SH-SY5Y (cell line): ENCODE measurements at regions not wholly inside any gene's neighbourhood (a gene's known extent, or its start where the extent isn't known, plus 50 kb on each side); places are given as distances from the start of the nearest gene placed in this dataset.

ENCODE experiments used
- GATA2 ChIP-seq: IDR thresholded peaks from 2 replicates; pipeline ENCODE4 v1.6.1; 2011; ENCODE audit warnings: mild to moderate bottlenecking, low read depth, low read length
- GATA3 ChIP-seq: IDR thresholded peaks from 2 replicates; pipeline ENCODE4 v1.6.1; 2011; ENCODE audit warnings: low read depth, mild to moderate bottlenecking, low read length, moderate library complexity

- TF ChIP-seq GATA3 (no peak), GATA2 (no peak)
These were observed 675.0 kb upstream of the KIRREL3 start for GRCh38 chr11:127675581-127675980.
